Upper lobe of left lung (tissue), 6 donors: ENCODE measurements at regions not wholly inside any gene's neighbourhood (a gene's known extent, or its start where the extent isn't known, plus 50 kb on each side); places are given as distances from the start of the nearest gene placed in this dataset.

Source experiments
- ATAC-seq, 2 donors: fragments of 200-7000 bp; cut with Tn5 transposase; one replicate each; pipeline ENCODE4 v1.9.1; 2022; ENCODE audit warnings: mild to moderate bottlenecking in 2 of 2, moderate library complexity in 2 of 2; ENCODE audit not compliant: low FRiP score in 2 of 2
- DNase-seq, 2 donors: peaks; one replicate each; pipeline ENCODE4 v3.0.0-alpha.2; 2019 to 2020
- H3K27ac ChIP-seq, 4 donors: fragments of 200-600 bp; sonication (generic); one replicate each; pipeline ENCODE4 v1.5.1; 2016 to 2019
- H3K27me3 ChIP-seq, 4 donors: fragments of 200-600 bp; sonication (generic); one replicate each; pipeline ENCODE4 v1.5.1; 2017 to 2019
- H3K36me3 ChIP-seq, 4 donors: fragments of 200-600 bp; sonication (generic); one replicate each; pipeline ENCODE4 v1.5.1; 2016 to 2019
- H3K4me1 ChIP-seq, 4 donors: fragments of 200-600 bp; sonication (generic); one replicate each; pipeline ENCODE4 v1.5.1; 2018 to 2019
- H3K4me3 ChIP-seq, 4 donors: fragments of 200-600 bp; sonication (generic); one replicate each; pipeline ENCODE4 v1.5.1; 2017 to 2019; ENCODE audit warnings: mild to moderate bottlenecking in 2 of 4, moderate library complexity in 1 of 4
- H3K9me3 ChIP-seq, 4 donors: fragments of 200-600 bp; sonication (generic); one replicate each; pipeline ENCODE4 v1.5.1; 2018 to 2019
- CTCF ChIP-seq, 6 experiments: fragments of 450-650 bp in 4 of 6; fragments of 200-600 bp in 2 of 6; sonication (generic) in 2 of 6; IDR thresholded peaks; one replicate each; pipeline ENCODE4 v1.5.1; 2016 to 2019; ENCODE audit warnings: antibody characterized with exemption in 6 of 6
- EP300 ChIP-seq, 4 donors: sonication (generic); formaldehyde crosslinking; IDR thresholded peaks; one replicate each; pipeline ENCODE4 v1.5.1; 2017; ENCODE audit warnings: antibody characterized with exemption in 4 of 4, control low read depth in 2 of 4
- POLR2A ChIP-seq, 4 donors: fragments of 450-650 bp; IDR thresholded peaks; one replicate each; pipeline ENCODE4 v1.5.1; 2016 to 2017; ENCODE audit warnings: antibody characterized with exemption in 4 of 4, mild to moderate bottlenecking in 2 of 4
- POLR2AphosphoS5 ChIP-seq, 2 donors: sonication (generic); formaldehyde crosslinking; IDR thresholded peaks; one replicate each; pipeline ENCODE4 v1.5.1; 2017; ENCODE audit warnings: antibody characterized with exemption in 2 of 2
- WGBS, 2 donors: methylation state at CpG; one replicate each; pipeline ENCODE4 v1.1.5; 2017 to 2018; 5-methylcytosine and 5-hydroxymethylcytosine counted together
- donor health status: DM: no; HTN: no; CAD: no; lungs with moderate emphysema.
- donor health status: DM: no; HTN: yes; CAD: no; lungs with severe emphysema.

- Histone ChIP-seq H3K27me3 (no peaks in the 10 kb centered on the region), H3K27ac (no peak overlapping the region), H3K9me3 (no peaks in the 10 kb centered on the region), H3K4me3 (no peak overlapping the region), H3K36me3 (no peaks in the 10 kb centered on the region), H3K4me1 (no peaks in the 10 kb centered on the region)
- TF ChIP-seq POLR2A (IDR thresholded peaks at IDR 0.05): no peak
- TF ChIP-seq CTCF (IDR thresholded peaks at IDR 0.05): no peak
- TF ChIP-seq POLR2AphosphoS5 (IDR thresholded peaks at IDR 0.05): no peak
- TF ChIP-seq EP300 (IDR thresholded peaks at IDR 0.05): no peak
- 68 to 81% methylated on average over 3 of the region's 3 CpGs for WGBS, 2 donors
- ATAC-seq (no peak), DNase-seq (no peak)
These were observed 248.3 kb upstream of the PCDH7 start for GRCh38 chr4:30471861-30472260.

GRCh38 chr4:30473225-30473624 lies 246.9 kb upstream of the PCDH7 start:
- no peak for ATAC-seq
- DNase-seq: no peak
- H3K4me3 ChIP-seq: no peak overlapping the region
- H3K4me1 ChIP-seq: no peaks in the 10 kb centered on the region
- H3K27ac ChIP-seq: no peak overlapping the region
- TF ChIP-seq POLR2A (IDR thresholded peaks at IDR 0.05): no peak
- no peak for TF ChIP-seq POLR2AphosphoS5 (IDR thresholded peaks at IDR 0.05)
- no peak for TF ChIP-seq EP300 (IDR thresholded peaks at IDR 0.05)
- TF ChIP-seq CTCF (IDR thresholded peaks at IDR 0.05): no peak
- no peaks in the 10 kb centered on the region for H3K9me3 ChIP-seq
- 66 to 68% methylated on average over 2 of the region's 2 CpGs for WGBS, 2 donors
- H3K27me3 ChIP-seq: no peaks in the 10 kb centered on the region
- H3K36me3 ChIP-seq: no peaks in the 10 kb centered on the region

- TF ChIP-seq POLR2AphosphoS5 (IDR thresholded peaks at IDR 0.05) (no peak), POLR2A (IDR thresholded peaks at IDR 0.05) (no peak), CTCF (IDR thresholded peaks at IDR 0.05) (no peak), EP300 (IDR thresholded peaks at IDR 0.05) (no peak)
- no peaks in the 10 kb centered on the region for H3K9me3 ChIP-seq
- 80 to 86% methylated on average over 3 of the region's 3 CpGs for WGBS, 2 donors
- no peak overlapping the region for H3K4me3 ChIP-seq
- no peaks in the 10 kb centered on the region for H3K36me3 ChIP-seq
- no peak for ATAC-seq
- H3K27ac ChIP-seq: no peak overlapping the region
- no peaks in the 10 kb centered on the region for H3K4me1 ChIP-seq
- no peak for DNase-seq
- H3K27me3 ChIP-seq: no peaks in the 10 kb centered on the region
These were observed 224.9 kb upstream of the PCDH7 start for GRCh38 chr4:30495251-30495650.

GRCh38 chr4:30495651-30496310 lies 224.4 kb upstream of the PCDH7 start:
- no peak for TF ChIP-seq POLR2AphosphoS5 (IDR thresholded peaks at IDR 0.05)

GRCh38 chr4:30511751-30512150 lies 208.4 kb upstream of the PCDH7 start:
- Histone ChIP-seq H3K4me3 (no peak overlapping the region), H3K27ac (no peak overlapping the region), H3K36me3 (no peaks in the 10 kb centered on the region), H3K4me1 (no peaks in the 10 kb centered on the region), H3K9me3 (no peaks in the 10 kb centered on the region), H3K27me3 (no peaks in the 10 kb centered on the region)
- no peak for DNase-seq
- TF ChIP-seq CTCF (IDR thresholded peaks at IDR 0.05) (no peak), POLR2A (IDR thresholded peaks at IDR 0.05) (no peak), POLR2AphosphoS5 (IDR thresholded peaks at IDR 0.05) (no peak), EP300 (IDR thresholded peaks at IDR 0.05) (no peak)
- no peak for ATAC-seq

More at GRCh38 chr4:30495651-30496310, 224.4 kb upstream of the PCDH7 start:
- no peak overlapping the region for H3K27ac ChIP-seq
- H3K4me3 ChIP-seq: no peak overlapping the region
- H3K9me3 ChIP-seq: no peaks in the 10 kb centered on the region
- WGBS, 2 donors: 79 to 80% methylated on average over 3 of the region's 3 CpGs
- H3K4me1 ChIP-seq: no peaks in the 10 kb centered on the region
- no peaks in the 10 kb centered on the region for H3K27me3 ChIP-seq
- ATAC-seq (no peak), DNase-seq (no peak)
- no peaks in the 10 kb centered on the region for H3K36me3 ChIP-seq
